HepG2 (cell line): ENCODE measurements at regions not wholly inside any gene's neighbourhood (a gene's known extent, or its start where the extent isn't known, plus 50 kb on each side); places are given as distances from the start of the nearest gene placed in this dataset.

ENCODE experiments used
- ATAC-seq: fragments of 200-7000 bp; cut with Tn5 transposase; 3 replicates; pipeline ENCODE4 v1.9.1; 2020; ENCODE audit warnings: mild to moderate bottlenecking, moderate library complexity
- BruUV-seq: library from RNA; stranded (reverse); fragments of 400-500 nt; replicated peaks from 2 replicates; lab custom pipeline; 2021; lab: Mats Ljungman, UMichigan
- CTCF ChIA-PET: fragments of 300-600 bp; formaldehyde crosslinking; extraction: SDS; loops from one replicate; lab custom pipeline; 2021; ENCODE audit warnings: low total read pairs, inconsistent platforms, low intra/inter-chr PET ratio; lab: Yijun Ruan, JAX
- POLR2A ChIA-PET: fragments of 350-600 bp; sonication (Branson Sonifier 250); formaldehyde crosslinking; loops from one replicate; lab custom pipeline; 2020; ENCODE audit warnings: antibody characterized with exemption, inconsistent platforms; lab: Yijun Ruan, JAX
- DNase-seq: peaks from one replicate; pipeline ENCODE4 v3.0.0-alpha.2; 2015; ENCODE audit warnings: low spot score
- FAIRE-seq: peaks from 3 replicates; lab custom pipeline; 2011; peaks lifted over from hg19 to GRCh38; lab: Jason Lieb, UNC
- H2AFZ ChIP-seq: one replicate; pipeline ENCODE4 v1.6.1; 2011; ENCODE audit warnings: low read length, inconsistent platforms
- H3K27ac ChIP-seq: fragments of 300-600 bp; 3 replicates; pipeline ENCODE4 v1.8.0; 2011; ENCODE audit warnings: mixed run types, mild to moderate bottlenecking, mixed read lengths, low read length, inconsistent platforms; ENCODE audit not compliant: insufficient read depth; ENCODE audit errors: extremely low read length
- H3K27me3 ChIP-seq, 2 experiments: fragments of 200-600 bp in 1 of 2; 2 replicates in 1 of 2; 3 replicates in 1 of 2; pipeline versions ENCODE4 v1.6.0 to v1.8.0; 2011; ENCODE audit warnings: low read length in 2 of 2, mild to moderate bottlenecking in 2 of 2, moderate library complexity in 2 of 2, inconsistent platforms in 1 of 2; ENCODE audit not compliant: insufficient read depth in 2 of 2, control insufficient read depth in 1 of 2
- H3K36me3 ChIP-seq, 2 experiments: fragments of 200-600 bp in 1 of 2; replicated peaks in 1 of 2; 2 replicates in 1 of 2; 3 replicates in 1 of 2; pipeline versions ENCODE4 v1.5.1 to v1.8.0; 2011; ENCODE audit warnings: low read length in 2 of 2, inconsistent platforms in 1 of 2; ENCODE audit not compliant: insufficient read depth in 2 of 2, control insufficient read depth in 1 of 2
- H3K4me1 ChIP-seq: 2 replicates; pipeline ENCODE4 v1.5.1; 2012; ENCODE audit warnings: low read length, inconsistent platforms; ENCODE audit not compliant: insufficient read depth
- H3K4me2 ChIP-seq: 2 replicates; pipeline ENCODE4 v1.6.0; 2011; ENCODE audit warnings: low read depth, low read length, inconsistent platforms
- H3K4me3 ChIP-seq, 3 experiments: fragments of 200-600 bp in 1 of 3; sonication (generic), shearing (Covaris generic) in 1 of 3; replicated peaks in 1 of 3; 2 replicates each; pipeline ENCODE4 v1.5.1; 2011 to 2016; ENCODE audit warnings: low read length in 3 of 3, inconsistent platforms in 2 of 3, low read depth in 2 of 3, mild to moderate bottlenecking in 2 of 3, control low read depth in 1 of 3, mixed read lengths in 1 of 3; ENCODE audit not compliant: insufficient read depth in 1 of 3
- H3K79me2 ChIP-seq: one replicate; pipeline ENCODE4 v1.6.1; 2011; ENCODE audit warnings: low read length, inconsistent platforms; ENCODE audit not compliant: insufficient read depth
- H3K9ac ChIP-seq: 2 replicates; pipeline ENCODE4 v1.6.0; 2011; ENCODE audit warnings: mild to moderate bottlenecking, low read depth, low read length, inconsistent platforms; ENCODE audit not compliant: insufficient read depth
- H3K9me3 ChIP-seq: 2 replicates; pipeline ENCODE4 v1.5.1; 2012; ENCODE audit warnings: mild to moderate bottlenecking, low read length
- H4K20me1 ChIP-seq: 2 replicates; pipeline ENCODE4 v1.6.0; 2011; ENCODE audit warnings: inconsistent platforms, mild to moderate bottlenecking, low read length, moderate library complexity; ENCODE audit not compliant: insufficient read depth
- GPN1 ChIP-seq: sonication (generic); formaldehyde crosslinking; IDR thresholded peaks from 2 replicates; pipeline ENCODE4 v1.5.1; 2020; ENCODE audit warnings: missing genetic modification reagents, borderline replicate concordance
- TARDBP ChIP-seq: sonication (generic); formaldehyde crosslinking; IDR thresholded peaks from 2 replicates; pipeline ENCODE4 v1.8.0; 2022; ENCODE audit warnings: mild to moderate bottlenecking, missing genetic modification reagents
- TEAD3 ChIP-seq: optimal IDR thresholded peaks from 2 replicates; pipeline ENCODE3; 2016; ENCODE audit warnings: borderline replicate concordance
- ZNF3 ChIP-seq: IDR thresholded peaks from 2 replicates; pipeline ENCODE4 v1.7.0; 2017; ENCODE audit warnings: inconsistent platforms
- ZSCAN30 ChIP-seq: sonication (generic); formaldehyde crosslinking; IDR thresholded peaks from 2 replicates; pipeline ENCODE4 v1.5.0; 2020; ENCODE audit warnings: mild to moderate bottlenecking, missing genetic modification reagents
- WGBS: methylation state at CpG from one replicate; pipeline ENCODE4 v1.1.6; 2017; ENCODE audit warnings: low lambda C conversion rate; 5-methylcytosine and 5-hydroxymethylcytosine counted together
- in situ Hi-C: cut with HindIII; loops from 2 replicates; pipeline ENCODE4 v1.10.0; 2017; ENCODE audit warnings: low pct_unique_long_range_greater_than_20kb; ENCODE audit not compliant: extremely low pct_ligation_motif_present
- intact Hi-C: fragments of 100-400 bp; cut with micrococcal nuclease; formaldehyde crosslinking; loops from one replicate; pipeline ENCODE4 v1.10.0; 2022; ENCODE audit not compliant: unreplicated experiment
- TF ChIP-seq, protein P1 (sequence below): sonication (generic); formaldehyde crosslinking; IDR thresholded peaks from 2 replicates; pipeline ENCODE4 v1.8.0; 2022; ENCODE audit warnings: missing genetic modification reagents, low read depth, mild to moderate bottlenecking, borderline replicate concordance
- TF ChIP-seq, protein P2 (sequence below): sonication (generic); formaldehyde crosslinking; IDR thresholded peaks from 2 replicates; pipeline ENCODE4 v1.4.0; 2020; ENCODE audit warnings: missing genetic modification reagents
- TF ChIP-seq, protein P3 (sequence below): sonication (generic); formaldehyde crosslinking; IDR thresholded peaks from 2 replicates; pipeline ENCODE4 v1.8.0; 2022; ENCODE audit warnings: missing genetic modification reagents, mild to moderate bottlenecking, moderate library complexity, borderline replicate concordance

DNA sequence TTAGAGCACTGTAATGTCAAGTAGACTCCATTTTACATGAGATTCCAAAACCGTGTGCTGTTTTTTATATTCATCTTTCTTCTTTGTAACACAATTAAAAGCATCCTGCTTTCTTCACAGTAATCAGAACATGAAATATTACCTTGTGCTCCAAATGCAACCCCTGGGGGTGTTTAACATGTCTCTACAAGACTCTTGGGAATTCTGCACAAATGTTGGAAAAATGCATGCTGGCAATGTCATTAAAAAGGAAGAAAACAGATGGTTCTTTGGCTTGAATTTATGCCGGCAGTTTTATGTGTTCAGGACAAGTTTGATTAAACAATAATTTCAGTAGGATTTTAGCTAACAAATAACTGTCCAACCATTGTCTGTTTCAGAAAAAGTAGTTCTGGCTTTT, 159.1 kb downstream of the LIG4 start (continued):
- TF ChIP-seq ZNF3 (CRISPR knock-in tag): no peak
- TF ChIP-seq, protein P1, sequence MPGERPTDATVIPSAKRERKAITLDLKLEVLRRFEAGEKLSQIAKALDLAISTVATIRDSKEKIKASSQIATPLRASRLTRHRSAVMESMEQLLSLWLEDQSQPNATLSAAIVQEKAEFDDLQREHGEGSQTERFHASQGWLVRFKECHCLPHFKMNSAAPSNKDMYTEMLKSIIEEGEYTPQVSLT (CRISPR knock-in tag): no peak
- TF ChIP-seq ZSCAN30: no peak
- no peak for TF ChIP-seq TARDBP
- no peak for TF ChIP-seq GPN1 (CRISPR knock-in tag)
- TF ChIP-seq, protein P2, sequence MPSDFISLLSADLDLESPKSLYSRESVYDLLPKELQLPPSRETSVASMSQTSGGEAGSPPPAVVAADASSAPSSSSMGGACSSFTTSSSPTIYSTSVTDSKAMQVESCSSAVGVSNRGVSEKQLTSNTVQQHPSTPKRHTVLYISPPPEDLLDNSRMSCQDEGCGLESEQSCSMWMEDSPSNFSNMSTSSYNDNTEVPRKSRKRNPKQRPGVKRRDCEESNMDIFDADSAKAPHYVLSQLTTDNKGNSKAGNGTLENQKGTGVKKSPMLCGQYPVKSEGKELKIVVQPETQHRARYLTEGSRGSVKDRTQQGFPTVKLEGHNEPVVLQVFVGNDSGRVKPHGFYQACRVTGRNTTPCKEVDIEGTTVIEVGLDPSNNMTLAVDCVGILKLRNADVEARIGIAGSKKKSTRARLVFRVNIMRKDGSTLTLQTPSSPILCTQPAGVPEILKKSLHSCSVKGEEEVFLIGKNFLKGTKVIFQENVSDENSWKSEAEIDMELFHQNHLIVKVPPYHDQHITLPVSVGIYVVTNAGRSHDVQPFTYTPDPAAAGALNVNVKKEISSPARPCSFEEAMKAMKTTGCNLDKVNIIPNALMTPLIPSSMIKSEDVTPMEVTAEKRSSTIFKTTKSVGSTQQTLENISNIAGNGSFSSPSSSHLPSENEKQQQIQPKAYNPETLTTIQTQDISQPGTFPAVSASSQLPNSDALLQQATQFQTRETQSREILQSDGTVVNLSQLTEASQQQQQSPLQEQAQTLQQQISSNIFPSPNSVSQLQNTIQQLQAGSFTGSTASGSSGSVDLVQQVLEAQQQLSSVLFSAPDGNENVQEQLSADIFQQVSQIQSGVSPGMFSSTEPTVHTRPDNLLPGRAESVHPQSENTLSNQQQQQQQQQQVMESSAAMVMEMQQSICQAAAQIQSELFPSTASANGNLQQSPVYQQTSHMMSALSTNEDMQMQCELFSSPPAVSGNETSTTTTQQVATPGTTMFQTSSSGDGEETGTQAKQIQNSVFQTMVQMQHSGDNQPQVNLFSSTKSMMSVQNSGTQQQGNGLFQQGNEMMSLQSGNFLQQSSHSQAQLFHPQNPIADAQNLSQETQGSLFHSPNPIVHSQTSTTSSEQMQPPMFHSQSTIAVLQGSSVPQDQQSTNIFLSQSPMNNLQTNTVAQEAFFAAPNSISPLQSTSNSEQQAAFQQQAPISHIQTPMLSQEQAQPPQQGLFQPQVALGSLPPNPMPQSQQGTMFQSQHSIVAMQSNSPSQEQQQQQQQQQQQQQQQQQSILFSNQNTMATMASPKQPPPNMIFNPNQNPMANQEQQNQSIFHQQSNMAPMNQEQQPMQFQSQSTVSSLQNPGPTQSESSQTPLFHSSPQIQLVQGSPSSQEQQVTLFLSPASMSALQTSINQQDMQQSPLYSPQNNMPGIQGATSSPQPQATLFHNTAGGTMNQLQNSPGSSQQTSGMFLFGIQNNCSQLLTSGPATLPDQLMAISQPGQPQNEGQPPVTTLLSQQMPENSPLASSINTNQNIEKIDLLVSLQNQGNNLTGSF (CRISPR knock-in tag): no peak
- no peak for TF ChIP-seq TEAD3 (CRISPR knock-in tag)

DNA sequence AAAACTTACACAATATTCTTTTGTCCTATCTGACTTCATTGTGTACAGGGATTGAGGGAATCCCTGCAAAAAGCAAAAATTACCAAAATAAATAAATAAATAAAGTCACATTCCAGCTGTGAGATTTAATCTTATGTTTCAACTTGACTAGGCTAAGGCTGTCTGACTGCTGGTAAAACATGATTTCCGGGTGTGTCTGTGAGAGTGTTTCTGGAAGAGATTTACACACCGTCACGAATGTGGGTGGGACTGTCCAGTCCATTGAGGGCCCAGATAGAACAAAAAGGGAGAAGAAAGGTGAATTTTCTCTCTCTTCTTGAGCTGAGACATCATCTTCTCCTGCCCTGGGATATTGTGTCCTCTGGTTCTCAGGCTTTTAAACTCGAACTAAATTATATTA, 166.1 kb downstream of the LIG4 start:
- Histone ChIP-seq H2AFZ (no peak overlapping the region), H3K4me3 (no peak overlapping the region), H3K9me3 (peaks cover 29% of the 10 kb centered on the region), H3K27me3 (no peaks in the 10 kb centered on the region), H3K4me1 (no peaks in the 10 kb centered on the region), H3K4me2 (no peak overlapping the region), H3K27ac (no peak overlapping the region), H4K20me1 (no peaks in the 10 kb centered on the region), H3K79me2 (no peaks in the 10 kb centered on the region), H3K9ac (no peak overlapping the region), H3K36me3 (no peaks in the 10 kb centered on the region)
- ATAC-seq: no peak
- no TSS peak for BruUV-seq
- DNase-seq: no peak
- ChIA-PET POLR2A (no interaction called here), CTCF (no interaction called here)
- in situ Hi-C loops (no loop called here), intact Hi-C loops (no loop called here)
- TF ChIP-seq, protein P3, sequence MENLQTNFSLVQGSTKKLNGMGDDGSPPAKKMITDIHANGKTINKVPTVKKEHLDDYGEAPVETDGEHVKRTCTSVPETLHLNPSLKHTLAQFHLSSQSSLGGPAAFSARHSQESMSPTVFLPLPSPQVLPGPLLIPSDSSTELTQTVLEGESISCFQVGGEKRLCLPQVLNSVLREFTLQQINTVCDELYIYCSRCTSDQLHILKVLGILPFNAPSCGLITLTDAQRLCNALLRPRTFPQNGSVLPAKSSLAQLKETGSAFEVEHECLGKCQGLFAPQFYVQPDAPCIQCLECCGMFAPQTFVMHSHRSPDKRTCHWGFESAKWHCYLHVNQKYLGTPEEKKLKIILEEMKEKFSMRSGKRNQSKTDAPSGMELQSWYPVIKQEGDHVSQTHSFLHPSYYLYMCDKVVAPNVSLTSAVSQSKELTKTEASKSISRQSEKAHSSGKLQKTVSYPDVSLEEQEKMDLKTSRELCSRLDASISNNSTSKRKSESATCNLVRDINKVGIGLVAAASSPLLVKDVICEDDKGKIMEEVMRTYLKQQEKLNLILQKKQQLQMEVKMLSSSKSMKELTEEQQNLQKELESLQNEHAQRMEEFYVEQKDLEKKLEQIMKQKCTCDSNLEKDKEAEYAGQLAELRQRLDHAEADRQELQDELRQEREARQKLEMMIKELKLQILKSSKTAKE (CRISPR knock-in tag): no peak
- 2% methylated on average over 4 of the region's 4 CpGs for WGBS
- FAIRE-seq: no peak
